ENCODE measurements at regions not wholly inside any gene's neighbourhood (a gene's known extent, or its start where the extent isn't known, plus 50 kb on each side); places are given as distances from the start of the nearest gene placed in this dataset.
"Not testable (repeated sequence)": the region's sequence is repeated elsewhere in the genome, so short reads cannot be mapped to it uniquely, and the experiment has no call there.

DNA sequence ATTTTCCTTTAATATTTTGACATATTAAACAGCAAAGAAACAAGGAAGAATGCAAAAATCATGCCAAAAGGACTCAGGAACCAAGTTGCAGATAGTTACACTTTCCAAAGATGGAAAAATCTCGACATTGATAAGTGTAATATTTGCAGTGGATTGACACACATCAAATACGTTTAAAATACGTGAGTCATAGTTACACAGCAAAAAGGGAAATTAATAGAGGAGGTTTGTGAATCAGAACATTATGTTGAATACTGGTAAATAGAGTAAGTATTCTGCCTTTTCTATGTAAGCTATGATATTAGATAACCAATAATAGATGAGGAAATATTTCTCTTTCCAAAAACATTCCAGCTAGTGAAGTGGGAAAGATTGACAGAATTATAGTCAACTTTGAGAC lies 1761.3 kb upstream of the IGFBP7 start:
- no peak for DNase-seq

DNA sequence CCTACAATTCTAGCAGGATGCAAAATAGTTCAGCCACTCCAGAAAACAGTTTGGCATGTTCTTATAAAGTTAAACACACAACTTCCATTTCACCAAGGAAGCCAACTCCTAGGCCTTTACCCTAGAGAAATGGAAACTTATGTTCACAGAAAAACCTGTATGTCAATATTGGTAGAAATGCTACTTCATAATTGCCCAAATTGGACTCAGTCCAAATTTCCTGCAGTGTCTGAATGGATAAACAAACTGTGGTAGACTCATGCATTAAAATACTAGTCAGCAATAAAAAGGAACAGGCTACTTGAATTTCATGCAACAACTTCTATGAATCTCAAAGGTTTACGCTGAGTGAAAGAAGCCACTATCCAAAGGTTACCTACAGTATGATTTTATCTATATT lies 1738.8 kb upstream of the IGFBP7 start:
- DNase-seq = no peak

- no peak for DNase-seq
Measured at GRCh38 chr4:58843455-58843854, 1733.3 kb upstream of the IGFBP7 start.

DNA sequence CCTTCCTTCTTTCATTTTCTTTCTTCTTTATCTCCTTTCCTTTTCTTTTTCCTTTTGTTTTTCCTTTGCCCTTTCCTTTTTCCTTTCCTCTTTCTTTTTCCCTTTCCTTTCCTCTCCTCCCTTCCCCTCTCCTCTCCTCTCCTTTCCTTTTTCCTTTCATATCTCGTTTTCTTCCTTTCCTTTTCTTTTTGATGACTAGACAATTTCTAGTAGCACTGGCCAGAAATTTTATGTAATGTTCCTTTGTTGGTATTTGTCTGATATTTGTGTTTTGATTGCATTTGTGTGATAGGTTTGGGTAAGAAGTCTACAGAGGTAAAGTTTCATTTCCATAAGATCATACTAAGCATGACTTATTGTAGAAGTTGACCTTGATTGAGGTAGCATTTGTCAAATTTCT lies 1722.9 kb upstream of the IGFBP7 start:
- DNase-seq = no peak

DNA sequence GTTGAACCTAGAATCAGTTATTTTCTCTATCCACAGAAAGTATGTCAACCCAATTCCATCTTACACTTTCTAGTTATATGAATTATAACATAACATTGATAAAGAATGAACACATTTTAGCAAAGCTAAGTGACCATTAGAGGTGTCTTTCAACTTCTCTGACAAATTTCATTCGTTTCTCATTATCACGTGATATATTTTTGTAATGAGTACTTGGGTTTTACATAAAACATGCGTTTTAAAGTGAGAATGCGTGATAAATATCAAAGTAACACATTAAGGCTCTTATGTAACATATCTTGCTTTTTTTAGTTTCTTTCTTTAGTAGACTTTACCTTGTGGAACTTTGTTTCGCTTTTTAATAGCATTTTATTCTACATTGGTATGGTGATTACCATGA lies 1715.1 kb upstream of the IGFBP7 start:
- no peak for DNase-seq

- not testable (repeated sequence) for DNase-seq
Measured at GRCh38 chr4:58818560-58818959, 1708.4 kb upstream of the IGFBP7 start.

DNA sequence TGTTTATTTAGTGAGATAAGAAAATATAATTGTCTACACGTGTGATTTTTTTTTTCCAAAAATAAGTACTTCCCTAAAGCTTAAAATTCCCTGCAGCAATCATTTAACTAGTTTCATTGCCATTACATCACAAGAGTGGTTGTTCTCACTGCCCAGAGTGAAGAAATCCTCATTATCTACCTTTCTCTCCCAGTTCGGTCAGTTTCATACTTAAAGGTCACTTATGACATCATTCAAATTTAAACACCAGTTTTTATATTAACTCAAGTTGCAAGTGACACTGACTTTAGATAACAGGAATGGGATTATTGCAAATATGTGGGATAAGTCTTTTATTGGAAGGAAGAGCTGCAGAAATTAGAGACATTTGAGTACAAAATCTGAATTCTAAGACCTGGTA lies 1699.8 kb upstream of the IGFBP7 start:
- DNase-seq = no peak

GRCh38 chr4:58809366-58809765 lies 1699.2 kb upstream of the IGFBP7 start:
- DNase-seq = no peak

GRCh38 chr4:58808817-58809216 lies 1698.6 kb upstream of the IGFBP7 start:
- no peak for DNase-seq

GRCh38 chr4:58807843-58808615 lies 1697.8 kb upstream of the IGFBP7 start:
- DNase-seq = no peak

DNA sequence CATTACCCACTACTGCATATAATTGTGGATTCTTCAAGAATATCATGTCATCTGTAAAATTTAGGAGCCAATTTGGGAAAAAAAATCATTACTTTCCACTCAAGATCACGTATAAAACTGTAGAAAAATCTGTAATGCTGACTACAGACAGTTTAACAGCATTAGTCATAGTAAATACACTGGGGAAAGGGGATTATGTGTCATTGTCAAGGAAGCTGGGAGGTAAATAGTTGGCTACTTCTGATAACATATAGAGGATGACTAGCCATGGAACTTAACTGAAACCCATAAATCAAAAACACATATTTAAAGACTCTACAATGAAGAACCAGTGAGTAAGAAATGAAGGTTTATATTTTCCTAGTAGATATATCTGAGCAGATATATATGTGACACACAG lies 1666.4 kb upstream of the IGFBP7 start:
- DNase-seq = no peak

- DNase-seq = no peak
Measured at GRCh38 chr4:58767598-58767997, 1657.4 kb upstream of the IGFBP7 start.

DNA sequence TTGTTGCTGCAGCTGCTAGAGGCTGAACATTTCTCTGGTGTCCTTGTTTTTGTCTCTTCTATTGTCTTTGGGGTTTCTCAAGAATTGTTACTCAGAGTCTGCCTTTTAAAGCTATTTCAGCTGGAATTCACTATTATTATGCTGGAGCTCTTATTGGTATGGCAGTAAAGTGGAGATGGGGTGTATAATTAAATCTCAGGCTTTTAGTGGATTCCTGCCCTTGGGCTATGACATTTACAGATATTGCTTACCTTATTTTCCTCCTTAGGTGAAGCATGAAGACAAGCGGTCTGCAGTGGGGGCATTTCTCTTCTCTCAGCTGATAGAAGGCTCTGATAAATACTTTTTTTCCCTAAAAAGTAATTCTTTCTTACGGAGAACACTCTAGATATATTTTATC lies 1656.6 kb upstream of the IGFBP7 start:
- no peak for DNase-seq

DNA sequence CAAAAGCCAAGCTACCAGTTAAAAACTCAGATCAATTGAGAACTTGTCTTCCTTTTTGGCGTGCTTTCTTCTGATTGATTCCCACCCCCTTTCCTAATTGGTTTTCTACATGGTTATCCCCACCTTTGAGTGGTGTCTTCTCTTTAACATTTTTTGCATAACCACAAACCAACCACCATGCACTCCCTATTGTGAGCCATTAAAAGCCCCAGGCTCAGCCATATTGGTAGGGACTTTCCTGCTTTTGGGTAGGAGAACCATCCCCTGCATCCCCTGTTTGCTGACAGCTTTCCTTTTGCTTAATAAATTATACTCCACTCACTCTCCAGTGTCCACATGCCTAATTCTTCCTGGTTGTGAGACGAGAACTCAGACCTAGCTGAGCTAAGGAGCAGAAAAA lies 1651.4 kb upstream of the IGFBP7 start:
- no peak for DNase-seq

- no peak for DNase-seq
Measured at GRCh38 chr4:58760737-58761136, 1650.6 kb upstream of the IGFBP7 start.

DNA sequence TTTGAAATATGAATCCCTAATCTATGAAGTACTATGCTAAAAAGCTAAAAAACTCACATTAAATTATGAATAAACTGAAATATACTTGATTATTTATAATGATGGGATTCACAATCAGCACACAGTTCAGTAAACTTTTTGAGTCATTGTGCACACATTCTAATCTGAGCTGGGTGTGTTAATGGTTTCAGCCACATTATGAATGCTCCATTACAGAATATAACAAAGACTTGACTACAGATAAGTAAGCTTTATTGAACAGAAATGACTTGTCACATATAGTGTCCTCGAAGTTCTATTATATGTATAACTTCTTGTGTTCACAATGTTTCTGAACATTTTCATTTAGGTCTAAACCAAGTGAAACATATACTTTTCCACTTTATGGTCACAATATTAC lies 1649.9 kb upstream of the IGFBP7 start:
- no peak for DNase-seq

DNA sequence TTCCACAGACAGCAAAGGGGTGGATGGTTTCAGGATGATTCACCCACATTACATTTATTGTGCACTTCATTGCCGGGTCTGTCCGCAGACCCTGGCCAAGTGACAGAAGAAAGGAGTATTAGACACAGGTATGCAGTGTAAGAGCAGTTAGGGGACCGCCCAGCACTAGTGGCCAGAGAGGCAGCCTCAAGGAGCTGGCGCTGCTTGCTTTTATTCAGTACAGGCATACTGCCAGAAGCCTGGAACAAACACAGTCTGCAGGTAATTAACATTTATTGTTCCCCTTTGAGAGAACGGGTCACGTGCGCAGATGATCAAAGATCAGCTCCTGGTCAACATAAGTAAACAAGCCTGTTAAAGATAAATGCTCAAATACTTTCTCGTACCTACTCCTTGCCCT lies 1639.0 kb upstream of the IGFBP7 start:
- DNase-seq = no peak

GRCh38 chr4:58740897-58741296 lies 1630.7 kb upstream of the IGFBP7 start:
- no peak for DNase-seq

- DNase-seq = no peak
Measured at GRCh38 chr4:58739275-58739674, 1629.1 kb upstream of the IGFBP7 start.

DNA sequence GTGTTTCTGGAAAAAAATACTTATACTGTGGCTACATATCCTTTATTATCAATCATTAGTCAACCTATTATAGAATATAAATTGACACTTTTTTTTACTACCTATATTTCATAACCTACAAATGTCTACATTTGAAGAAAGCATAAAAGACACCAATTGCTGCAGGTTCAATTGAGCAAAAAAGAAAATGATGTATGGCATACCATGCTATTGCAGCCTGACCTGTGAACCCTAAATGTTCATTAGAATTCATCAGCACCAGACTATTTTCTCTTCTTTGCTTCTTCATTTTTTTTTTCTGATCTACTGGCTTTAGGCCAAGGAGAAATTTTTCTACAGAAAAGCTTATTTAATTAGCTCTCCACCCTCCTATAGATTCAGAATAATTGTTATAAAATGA lies 1628.2 kb upstream of the IGFBP7 start:
- DNase-seq = no peak

DNA sequence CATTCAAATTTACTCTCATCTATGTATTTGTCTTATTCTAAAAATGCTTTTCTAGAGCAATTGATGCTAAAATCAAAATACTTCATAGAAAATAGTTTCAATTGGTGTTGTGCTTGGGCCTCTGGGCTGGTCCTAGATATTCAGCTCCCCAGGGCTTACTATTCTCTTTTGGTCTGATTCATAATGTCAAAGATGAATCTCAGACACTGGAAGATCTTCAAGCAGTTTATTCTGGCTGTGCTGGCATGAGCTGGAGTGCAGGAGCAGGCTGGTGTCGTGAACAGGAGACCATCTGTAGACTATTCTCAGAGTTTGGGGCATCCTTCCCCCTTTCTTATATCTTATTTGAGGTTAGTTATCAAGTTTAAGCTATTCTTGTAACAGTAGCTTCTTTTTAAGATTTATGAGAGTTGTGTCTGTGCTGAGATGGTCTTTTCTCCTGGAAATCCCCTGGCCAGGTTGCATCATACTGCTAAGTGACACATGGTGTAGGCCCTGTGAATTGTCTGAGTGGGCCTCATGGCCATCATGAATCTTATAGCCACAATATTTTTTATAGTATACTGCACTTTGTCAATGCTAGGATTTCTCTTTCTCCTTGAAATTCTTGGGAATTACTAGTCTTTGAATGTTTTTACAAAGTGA lies 1624.0 kb upstream of the IGFBP7 start:
- no peak for DNase-seq

GRCh38 chr4:58732973-58733372 lies 1622.8 kb upstream of the IGFBP7 start:
- no peak for DNase-seq

- no peak for DNase-seq
Measured at GRCh38 chr4:58723954-58724353, 1613.8 kb upstream of the IGFBP7 start.

- DNase-seq = no peak
Measured at GRCh38 chr4:58711039-58711438, 1600.9 kb upstream of the IGFBP7 start.

DNA sequence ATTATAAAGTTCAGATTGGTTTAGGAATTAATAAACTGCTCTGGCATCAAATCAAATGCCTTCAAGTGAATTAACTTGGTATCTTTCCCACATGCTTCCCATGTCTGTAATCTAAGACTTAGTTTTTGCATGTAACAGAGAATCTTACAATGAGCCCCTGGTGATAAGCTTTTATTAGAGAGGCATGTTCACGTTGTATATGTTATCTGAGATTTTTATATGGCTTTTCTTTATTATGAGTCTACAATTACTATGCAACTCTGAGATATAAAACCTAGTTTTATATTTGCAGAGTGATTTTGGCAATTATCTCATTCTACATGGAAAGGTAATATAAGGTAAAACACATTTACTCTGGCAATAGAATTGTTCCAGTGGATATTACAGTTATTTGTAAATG lies 1578.4 kb upstream of the IGFBP7 start:
- DNase-seq = no peak
